Lung microvascular endothelial cell (primary cell): ENCODE measurements at regions not wholly inside any gene's neighbourhood (a gene's known extent, or its start where the extent isn't known, plus 50 kb on each side); places are given as distances from the start of the nearest gene placed in this dataset.
A peak's percentile ranks its signal among the peaks of the same experiment; 100 is the strongest.

ENCODE experiments used
- DNase-seq, 2 donors: peaks; one replicate each; pipeline versions ENCODE4 v3.0.0 to v3.0.0-alpha.2; 2010; ENCODE audit warnings: low read depth in 2 of 2

DNA sequence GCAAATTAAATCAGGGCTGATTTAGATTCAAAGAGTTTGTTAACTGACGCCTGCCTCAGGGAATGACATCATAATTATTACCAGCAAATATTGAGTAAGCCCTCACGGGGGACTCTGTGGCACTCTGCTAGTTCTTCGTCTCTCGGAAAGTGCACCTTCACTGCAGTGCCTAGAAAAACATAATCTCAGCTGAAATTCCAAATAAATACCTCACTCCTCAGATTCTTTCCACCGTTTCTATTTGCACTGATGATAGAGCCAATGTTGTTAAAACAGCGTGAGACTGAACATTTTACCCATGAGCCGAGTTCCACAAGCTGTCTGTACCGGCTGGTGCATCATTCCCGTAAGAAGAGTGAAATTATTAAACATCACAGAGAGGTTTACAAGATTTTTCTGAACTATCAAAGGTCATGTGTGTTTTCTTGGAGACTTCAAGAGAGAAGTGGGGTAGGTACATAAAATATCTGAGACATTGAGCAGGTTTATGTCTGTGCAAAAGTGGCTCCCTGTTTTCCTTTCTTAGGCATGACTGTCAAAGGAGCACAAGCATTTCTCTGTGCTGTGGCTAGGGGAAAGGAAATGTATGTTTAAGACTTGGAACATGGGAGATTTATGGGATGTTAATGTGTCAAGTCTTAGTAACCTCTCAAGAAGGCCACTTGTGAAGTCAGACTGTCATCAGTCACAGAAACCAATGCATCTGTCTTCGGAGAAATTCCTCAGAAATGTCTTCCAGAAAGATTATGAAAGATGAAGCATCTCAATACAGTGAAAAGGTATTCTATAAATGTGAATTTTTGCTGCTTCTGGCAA is 119.6 kb downstream of the CBLL2 start:
- DNase-seq: peak; percentile 10 to 22

DNA sequence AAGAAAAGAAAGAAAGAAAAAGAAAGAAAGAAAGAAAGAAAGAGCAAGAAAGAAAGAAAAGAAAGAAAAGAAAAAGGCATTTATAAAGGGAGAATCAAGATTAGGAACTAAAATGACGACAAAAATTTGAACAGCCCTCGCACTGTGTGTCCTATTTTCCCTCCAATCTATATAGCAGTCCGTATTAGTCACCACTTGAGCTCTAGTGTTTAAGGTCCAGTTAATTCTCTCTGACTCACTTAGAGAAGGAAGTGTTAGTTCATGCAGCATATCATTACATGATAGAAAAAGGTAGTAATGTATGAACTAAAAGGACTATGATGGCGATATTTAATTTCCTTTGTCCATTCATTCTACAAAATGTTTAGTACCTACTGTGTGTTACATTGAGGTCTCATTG is 122.7 kb downstream of the CBLL2 start:
- peak; percentile 9 to 73 for DNase-seq

DNA sequence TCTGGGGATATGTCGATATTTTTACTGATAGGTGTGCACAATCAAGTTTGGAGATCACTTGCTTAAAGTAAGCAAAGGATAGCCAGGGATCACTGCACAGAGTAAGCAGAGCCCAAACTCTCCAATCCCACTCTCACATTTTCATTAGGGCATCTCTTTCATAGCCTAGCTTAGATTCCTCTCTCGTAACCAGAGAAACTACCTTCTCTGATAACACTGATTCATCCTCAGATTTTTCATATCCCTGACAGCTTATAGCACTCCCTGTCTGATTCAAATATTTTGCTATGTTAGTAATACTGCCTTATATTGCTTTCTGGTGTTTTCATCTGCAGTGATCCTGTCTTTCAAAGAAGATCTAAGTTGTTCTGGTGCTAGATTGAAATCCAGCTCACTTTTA is 123.7 kb downstream of the CBLL2 start:
- DNase-seq: no peak

DNA sequence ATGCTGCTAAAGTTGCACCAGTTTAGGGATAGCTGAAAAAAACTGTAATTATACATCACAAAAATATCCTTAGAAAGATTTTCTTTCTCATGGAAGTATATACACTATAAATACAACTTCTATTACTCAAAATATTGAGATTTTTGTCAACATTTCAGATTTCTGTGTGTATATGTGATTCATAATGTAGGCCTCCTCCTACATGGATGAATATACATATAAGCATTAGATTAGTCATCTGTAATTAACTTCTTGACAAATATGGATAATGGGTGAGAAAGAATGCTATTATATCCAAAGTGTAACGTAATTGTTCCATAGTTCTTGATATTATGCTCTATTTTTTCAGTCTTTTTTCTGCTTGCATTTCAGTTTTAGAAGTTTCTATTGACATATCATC is 124.9 kb downstream of the CBLL2 start:
- DNase-seq: no peak

DNA sequence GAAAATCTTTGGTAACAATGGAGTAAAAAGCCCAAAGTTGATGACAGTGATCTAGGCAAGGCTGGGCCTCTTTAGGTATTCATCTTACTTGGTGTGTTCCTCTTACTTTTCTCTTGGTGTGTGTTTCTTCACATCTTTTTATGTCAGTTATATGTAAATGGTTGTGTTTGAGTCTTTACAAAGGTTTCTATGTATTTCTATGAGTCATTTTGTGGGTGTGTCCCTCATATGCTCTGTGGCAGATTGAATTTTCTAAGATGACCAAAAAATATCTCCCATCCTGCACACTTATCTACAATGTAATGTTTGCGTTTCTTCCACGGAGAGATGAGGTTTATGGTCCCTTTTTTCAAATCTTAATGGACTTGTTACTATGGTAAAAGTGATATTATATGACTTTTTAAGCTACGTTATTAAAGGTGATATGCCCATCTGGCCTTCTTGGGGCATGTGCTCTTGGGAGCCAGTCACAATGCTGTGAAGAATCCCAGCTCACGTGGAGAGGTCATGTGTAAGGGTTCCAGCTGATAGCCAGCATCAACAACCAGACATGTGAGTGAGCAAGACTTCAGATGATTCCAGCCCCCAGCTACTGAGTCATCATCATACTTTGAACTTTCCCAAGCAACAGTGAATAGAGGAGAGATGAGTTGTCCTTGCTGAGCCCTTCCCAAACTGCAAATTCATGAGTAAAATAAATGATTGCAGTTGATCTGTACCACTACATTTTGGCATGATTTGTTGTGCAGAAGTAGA is 126.9 kb downstream of the CBLL2 start:
- DNase-seq: peak in 1 of 2 donors; percentile 38

DNA sequence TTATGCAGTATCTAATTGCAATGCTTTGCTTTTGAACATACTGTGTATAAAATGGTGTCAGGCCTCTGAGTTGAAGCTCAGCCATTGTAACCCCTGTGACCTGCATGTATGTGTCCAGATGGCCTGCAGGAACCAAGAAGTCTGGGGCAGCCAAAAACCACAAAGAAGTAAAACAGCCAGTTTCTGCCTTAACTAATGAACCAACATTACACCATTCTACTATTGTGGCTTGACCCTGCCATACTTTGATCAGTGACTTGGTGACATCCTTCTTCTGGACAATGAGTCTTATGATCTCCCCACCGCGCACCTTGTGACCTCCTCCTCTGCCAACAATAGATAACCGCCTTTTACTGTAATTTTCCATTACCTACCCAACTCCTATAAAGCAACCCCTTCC is 131.6 kb downstream of the CBLL2 start:
- no peak for DNase-seq

DNA sequence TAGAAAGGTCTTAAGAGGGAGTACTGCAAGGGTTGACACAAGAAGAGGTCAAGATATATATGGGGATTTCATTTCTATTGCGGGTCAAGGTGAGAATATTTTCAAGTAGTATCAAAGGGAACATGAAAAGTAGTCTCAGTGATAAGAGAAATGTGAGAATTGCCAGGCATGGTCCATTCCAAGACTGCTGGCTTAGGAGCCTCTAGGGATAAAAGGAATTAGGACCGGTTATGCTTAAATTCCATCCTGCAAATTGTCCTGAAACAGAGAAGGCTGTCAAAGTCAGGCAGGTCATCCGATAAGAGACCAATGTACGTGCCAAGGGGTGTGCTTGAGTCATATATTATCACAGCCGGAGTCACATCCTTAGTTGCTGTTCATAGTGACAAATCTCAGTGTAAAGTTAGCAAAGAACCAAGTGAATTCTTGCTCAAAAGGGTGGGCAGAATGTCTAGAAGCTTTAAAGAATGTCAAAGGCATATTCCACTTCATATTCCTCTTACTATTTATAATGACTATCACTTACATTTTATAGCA is 133.6 kb downstream of the CBLL2 start:
- DNase-seq: peak; percentile 49 to 58

DNA sequence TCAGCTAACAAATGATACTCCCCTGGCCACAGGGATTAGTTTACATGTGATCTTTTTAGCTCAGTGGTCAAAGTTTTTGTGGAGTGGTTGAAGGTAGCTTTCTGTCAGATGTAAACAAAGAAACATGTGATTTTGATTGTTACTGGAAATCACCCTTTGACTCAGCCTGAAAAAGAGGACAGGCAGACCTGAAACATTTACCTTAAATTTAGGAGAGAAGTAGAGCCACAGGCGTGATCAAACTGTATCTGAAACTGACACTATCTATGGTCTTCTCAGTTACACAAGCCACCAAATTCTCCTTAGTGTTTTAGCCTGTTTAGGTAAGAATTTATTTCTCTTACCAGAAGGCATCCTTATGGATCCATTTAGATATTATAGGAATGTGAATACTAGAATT is 136.7 kb downstream of the CBLL2 start:
- DNase-seq: no peak

DNA sequence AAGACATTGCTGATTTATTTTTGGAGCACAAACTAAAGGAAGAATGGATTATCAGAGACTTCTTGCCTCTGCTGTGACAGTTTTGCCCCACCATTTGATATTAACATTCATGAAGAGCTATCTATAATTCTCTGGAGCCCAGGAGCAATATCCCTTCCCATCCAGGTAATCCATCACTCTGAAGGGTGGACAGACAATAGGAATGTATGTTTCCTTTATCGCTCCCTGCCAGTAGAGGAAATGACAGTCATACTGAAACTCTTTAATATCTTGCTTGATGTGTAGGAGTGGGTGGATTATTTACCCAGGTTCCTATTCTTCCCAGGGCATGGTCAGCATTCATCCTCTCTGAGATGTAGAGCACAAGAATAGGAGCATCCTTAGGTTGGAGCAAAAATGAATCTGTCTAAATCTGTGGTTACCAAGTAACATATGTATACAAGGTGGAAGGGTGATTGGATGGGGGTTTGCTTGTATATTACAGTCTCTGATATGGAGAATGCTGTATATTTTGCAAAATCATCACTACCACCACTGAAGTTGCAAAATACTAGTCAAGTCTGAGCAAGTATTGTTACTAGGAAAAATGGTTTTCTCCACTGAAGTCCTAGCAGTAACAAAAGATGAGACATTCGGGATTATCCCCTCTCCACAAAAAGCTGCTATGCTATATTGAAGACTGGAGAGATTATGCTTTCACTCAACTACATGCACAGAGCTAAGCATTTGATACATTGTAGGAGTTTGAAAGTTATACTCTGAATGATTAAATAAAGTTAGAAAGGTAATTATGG is 151.6 kb downstream of the CBLL2 start:
- DNase-seq: peak; percentile 77 to 81

DNA sequence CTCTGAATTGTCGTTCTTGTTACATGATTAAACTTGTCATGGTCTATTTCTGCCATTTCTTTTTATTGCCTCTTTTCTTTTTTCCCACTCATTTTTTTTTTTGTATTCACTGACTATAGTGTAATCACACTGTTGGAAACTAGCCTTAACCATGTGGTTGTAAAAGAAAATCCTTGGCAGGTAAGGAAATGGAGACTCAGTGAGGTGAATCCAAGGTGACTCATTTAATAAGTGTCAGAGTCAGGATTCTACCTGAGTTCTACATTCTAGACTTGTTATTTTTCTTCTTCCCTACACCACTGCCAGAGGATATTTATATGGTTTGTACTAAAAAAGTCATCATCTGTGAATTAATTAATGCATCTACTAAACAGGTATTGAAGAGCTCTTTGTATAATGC is 152.2 kb downstream of the CBLL2 start:
- no peak for DNase-seq

DNA sequence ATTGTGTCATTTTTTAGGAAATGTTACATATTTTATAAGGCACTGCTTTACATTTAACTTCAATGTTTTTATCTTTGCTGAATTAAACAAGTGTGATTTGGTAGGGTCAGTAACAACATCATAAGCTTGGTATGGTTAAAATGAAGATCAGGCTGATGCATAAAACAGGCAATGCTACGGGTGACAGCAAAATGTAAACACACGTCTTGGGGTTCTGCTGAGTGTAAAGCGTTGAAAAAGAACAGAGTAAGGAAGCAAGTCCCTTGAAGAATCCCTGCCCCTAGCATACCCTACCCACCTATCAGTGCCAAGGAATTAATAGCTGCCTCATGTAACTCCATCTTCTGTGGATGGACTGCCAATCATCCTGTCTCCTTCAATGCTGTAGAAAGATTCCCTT is 157.0 kb downstream of the CBLL2 start:
- DNase-seq: no peak

DNA sequence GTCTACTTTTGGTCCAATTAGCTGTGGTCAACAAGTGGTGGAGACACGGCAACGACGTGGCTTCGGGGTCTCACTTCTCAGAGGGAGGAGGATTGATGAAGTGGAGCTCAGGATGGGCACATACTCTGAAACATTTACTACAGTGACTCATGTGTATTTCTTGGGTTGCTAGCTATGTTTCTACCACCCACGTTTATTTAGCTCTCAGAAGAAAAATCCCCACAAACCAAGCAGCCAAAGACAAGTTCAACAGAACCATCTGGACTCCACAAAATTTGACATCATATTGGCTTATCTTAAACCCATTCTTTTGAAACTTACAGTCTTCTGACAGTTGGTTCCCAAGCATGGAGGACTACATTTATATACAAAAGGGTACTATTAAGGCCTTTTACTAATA is 158.0 kb downstream of the CBLL2 start:
- no peak for DNase-seq

DNA sequence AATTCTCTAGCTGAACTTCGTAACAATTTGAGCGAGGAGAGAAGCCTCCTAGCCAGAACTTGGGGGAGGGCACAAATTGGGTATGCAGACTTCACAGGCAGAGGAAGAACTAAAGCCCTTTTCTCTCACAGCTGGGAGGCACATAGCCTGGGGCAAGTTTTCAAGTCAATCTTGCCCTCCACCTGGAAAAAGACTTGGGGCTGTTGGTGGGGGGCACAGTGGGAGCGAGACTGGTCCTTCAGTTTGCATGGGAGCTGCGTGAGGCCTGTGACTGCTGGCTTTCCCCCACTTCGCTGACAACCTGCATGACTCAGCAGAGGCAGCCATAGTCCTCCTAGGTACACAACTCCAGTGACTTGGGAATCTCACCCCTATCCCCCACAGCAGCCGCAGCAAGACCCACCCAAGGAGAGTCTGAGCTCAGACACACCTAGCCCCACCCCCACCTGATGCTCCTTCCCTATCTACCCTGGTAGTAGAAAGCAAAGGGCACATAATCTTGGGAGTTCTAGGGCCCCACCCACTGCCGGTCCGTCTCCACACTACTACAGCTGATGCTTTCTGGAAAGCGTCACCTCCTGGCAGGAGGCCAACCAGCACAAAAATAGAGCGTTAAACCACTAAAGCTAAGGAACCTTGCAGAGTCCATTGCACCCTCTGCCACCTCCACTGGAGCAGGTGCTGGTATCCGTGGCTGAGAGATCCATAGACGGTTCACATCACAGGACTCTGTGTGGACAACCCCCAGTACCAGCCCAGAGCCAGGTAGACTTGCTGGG is 160.8 kb downstream of the CBLL2 start:
- DNase-seq: no peak

DNA sequence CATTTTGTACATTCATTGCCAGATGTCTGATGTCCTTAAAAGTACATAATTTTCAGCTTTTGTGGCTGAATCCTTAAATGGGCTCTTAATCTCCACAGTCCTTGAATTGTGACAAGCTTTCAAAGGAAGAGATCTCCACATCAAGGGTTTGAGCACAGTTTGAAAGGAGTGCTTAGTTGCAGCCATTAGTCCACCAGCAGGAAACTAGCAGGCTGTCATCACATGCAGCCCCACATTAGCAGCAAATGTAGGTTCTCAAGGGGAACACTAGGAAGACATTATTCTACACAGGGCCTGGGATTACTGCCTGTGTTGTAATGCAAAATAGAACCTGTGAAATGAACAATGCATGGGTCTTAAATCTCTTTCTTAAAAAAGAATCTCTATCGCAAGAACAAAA is 173.2 kb downstream of the CBLL2 start:
- no peak for DNase-seq

DNA sequence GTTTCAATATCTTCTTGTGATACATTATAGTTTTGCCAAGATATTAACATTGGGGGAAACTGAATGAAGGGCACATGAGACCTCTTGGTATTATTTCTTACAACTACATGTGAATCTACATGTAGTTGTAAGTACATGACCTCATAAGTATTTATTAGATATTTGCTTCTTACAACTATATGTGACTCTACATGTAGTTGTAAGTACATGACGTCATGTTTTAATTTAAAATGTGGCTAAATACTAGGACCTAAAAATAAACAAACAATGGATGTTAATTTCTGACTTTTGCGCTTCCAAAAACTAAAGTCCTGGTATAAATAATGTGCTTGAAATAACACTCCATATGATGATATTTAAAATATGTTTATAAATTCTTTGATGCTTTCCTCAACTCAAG is 190.2 kb downstream of the CBLL2 start:
- no peak for DNase-seq

DNA sequence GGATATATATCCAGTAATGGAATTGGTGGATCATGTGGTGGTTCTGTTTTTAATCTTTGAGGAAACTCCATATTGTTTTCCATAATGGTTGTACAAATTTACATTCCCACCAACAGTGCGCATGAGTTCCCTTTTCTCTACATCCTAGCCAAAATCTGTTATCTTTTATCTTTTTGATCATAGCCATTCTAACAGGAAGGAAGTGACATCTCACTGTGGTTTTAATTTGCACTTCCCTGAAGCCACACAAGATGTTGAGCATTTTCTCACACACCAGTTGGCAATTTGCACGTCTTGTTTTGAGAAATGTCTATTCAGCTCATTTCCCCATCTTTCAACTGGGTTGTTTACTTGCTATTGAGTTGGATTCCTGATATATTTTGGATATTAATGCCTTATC is 194.9 kb downstream of the CBLL2 start:
- peak; percentile 16 to 44 for DNase-seq

DNA sequence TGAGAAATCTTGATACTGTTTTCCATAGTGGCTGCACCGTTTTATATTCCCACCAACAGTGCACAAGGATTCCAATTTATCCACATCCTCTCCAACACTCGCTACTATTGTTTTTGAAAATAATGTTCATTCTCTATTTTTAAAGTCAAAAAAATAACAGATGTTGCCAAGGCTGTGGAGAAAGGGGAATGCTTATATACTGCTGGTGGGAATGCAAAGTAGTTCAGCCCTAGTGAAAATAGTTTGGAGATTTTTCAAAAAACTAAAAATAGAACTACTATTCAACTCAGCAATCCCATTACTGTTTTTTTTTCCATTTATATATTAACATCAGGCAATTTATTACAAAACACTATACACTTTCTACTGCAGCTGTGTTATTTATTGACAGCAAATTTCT is 208.7 kb downstream of the CBLL2 start:
- DNase-seq: peak in 1 of 2 donors; percentile 78

DNA sequence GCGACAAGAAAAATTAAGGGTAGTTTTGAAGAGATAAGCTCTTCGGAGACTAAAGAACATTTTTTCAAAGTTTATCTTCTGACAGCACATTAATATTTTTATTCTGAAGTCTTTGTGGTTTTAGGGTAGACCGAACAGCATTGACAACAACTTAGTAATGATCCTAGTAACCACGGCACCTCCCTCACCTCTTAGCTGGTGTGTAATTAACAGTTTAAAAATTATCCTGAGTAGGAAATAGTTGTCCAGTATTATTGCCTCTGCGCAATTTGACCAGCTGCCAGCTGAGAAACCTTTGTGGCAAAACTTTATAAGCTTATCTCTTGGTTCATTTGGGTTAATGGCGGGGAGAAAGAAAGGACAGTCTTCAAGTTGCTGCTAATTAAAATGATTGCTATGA is 213.6 kb downstream of the CBLL2 start:
- no peak for DNase-seq

DNA sequence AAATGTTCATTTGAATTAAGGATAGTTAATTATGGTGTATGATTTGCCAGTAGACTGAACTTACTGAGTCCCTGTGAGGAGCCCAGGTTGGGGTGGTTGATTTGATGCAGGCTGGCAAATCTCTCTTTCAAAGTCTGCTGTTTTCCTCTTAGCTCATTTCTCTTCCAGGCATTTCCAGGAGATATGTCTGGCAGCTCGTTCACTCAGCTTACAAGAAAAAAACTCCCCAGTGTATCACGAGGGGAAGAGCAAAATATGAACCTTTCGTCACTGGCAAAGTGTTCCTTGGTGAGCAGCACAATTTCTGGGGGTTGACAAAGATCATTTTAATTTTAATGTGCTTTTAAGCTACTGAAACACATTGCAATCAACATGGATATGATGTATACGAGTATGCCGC is 244.2 kb downstream of the CBLL2 start:
- DNase-seq: no peak

DNA sequence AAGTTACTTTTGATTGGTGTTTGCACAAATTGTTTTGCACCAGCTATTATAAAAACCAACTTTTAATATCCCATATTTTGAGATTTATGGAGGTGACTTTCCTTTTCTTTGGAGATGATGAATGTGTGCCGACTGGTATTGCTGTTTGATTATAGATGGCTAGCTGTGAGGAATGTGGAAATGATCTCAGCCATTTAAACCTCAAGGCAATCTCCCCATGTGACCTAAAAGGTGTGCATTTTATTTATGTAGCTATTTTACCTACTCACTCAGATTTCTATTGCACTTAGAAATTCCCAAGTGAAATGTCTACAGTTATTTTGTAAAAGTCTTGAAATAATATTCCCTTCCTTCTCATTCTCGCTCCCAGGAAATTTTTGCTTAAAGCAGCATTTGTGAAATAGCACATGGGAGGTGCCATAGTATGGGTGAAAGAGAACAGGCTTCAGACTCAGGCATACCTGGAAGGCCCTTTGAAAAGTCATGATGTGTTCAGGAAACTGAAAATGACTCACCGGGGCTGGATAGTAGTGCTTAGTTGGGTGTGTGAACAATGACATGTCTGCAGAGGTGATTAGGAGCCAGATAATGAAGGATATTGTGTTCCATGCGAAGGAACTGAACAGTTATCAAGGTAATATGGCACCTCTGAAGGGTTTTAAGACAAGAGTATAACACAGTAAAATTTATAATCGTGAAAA is 247.6 kb downstream of the CBLL2 start:
- peak; percentile 69 for DNase-seq

DNA sequence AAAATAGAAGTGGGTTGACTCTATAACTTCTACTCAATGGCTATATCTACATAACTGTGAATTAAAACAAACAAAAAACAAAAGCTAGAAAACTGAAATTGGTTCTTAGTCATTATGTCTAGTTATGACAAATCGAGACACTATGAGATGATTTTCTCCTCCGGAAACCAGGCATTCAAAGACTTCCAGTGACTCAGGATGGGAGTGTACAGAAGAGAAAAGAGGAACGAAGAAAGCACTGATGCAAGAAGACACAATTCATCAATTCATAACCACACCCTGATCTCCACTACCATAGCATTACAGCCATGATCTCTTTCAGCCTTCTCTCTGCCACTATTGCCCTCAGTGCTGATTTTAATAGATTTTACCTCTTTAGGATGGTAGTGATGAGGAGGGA is 253.6 kb downstream of the CBLL2 start:
- peak in 1 of 2 donors; percentile 84 for DNase-seq
